Neural cell (in vitro differentiated cells): ENCODE measurements at regions not wholly inside any gene's neighbourhood (a gene's known extent, or its start where the extent isn't known, plus 50 kb on each side); places are given as distances from the start of the nearest gene placed in this dataset.

ENCODE experiments used
- H2AFZ ChIP-seq: fragments of 200-600, 300-800 bp; sonication (generic), shearing (Covaris generic); 2 replicates; pipeline ENCODE4 v1.6.0; 2014; ENCODE audit warnings: low read depth, mild to moderate bottlenecking, antibody characterized with exemption, low read length, moderate library complexity
- H3F3A ChIP-seq: fragments of 200-600 bp; shearing (Covaris generic); 2 replicates; pipeline ENCODE4 v1.6.1; 2016; ENCODE audit warnings: mild to moderate bottlenecking, moderate library complexity, mixed read lengths, antibody characterized with exemption, low read length; ENCODE audit not compliant: insufficient read depth, poor library complexity, severe bottlenecking
- H3K27ac ChIP-seq: fragments of 200-600, 300-800 bp; sonication (generic), shearing (Covaris generic); 2 replicates; pipeline ENCODE4 v1.5.1; 2014; ENCODE audit warnings: mild to moderate bottlenecking, low read length, moderate library complexity
- H3K27me3 ChIP-seq: fragments of 300-800, 200-600 bp; sonication (generic), shearing (Covaris generic); 2 replicates; pipeline ENCODE4 v1.6.0; 2014; ENCODE audit warnings: mild to moderate bottlenecking, low read depth, low read length, moderate library complexity; ENCODE audit not compliant: insufficient read depth
- H3K36me3 ChIP-seq: fragments of 300-800, 200-600 bp; sonication (generic), shearing (Covaris generic); 2 replicates; pipeline ENCODE4 v1.5.1; 2014; ENCODE audit warnings: mild to moderate bottlenecking, antibody characterized with exemption, low read length, moderate library complexity; ENCODE audit not compliant: insufficient read depth
- H3K4me2 ChIP-seq: fragments of 300-800, 200-600 bp; sonication (generic), shearing (Covaris generic); 2 replicates; pipeline ENCODE4 v1.6.0; 2014; ENCODE audit warnings: mild to moderate bottlenecking, low read length
- H3K4me3 ChIP-seq: fragments of 300-800, 200-600 bp; sonication (generic), shearing (Covaris generic); 2 replicates; pipeline ENCODE4 v1.5.1; 2014; ENCODE audit warnings: mild to moderate bottlenecking, low read length, moderate library complexity
- H3K79me2 ChIP-seq: fragments of 200-600 bp; shearing (Covaris generic); replicated peaks from 2 replicates; pipeline ENCODE4 v1.6.0; 2014; ENCODE audit warnings: mild to moderate bottlenecking, low read length, moderate library complexity; ENCODE audit not compliant: insufficient read depth
- H3K9ac ChIP-seq: fragments of 300-800, 200-600 bp; sonication (generic), shearing (Covaris generic); 2 replicates; pipeline ENCODE4 v1.6.1; 2016; ENCODE audit warnings: mild to moderate bottlenecking, low read length, mixed read lengths
- H3K9me2 ChIP-seq: fragments of 200-600 bp; shearing (Covaris generic); 2 replicates; pipeline ENCODE4 v1.6.1; 2016; ENCODE audit warnings: mild to moderate bottlenecking, low read length, mixed read lengths; ENCODE audit not compliant: insufficient read depth
- H3K9me3 ChIP-seq: fragments of 200-600, 300-800 bp; sonication (generic), shearing (Covaris generic); 2 replicates; pipeline ENCODE4 v1.6.1; 2016; ENCODE audit warnings: mild to moderate bottlenecking, mixed run types, low read length, moderate library complexity, mixed read lengths
- H4K20me1 ChIP-seq: fragments of 200-600 bp; shearing (Covaris generic); 2 replicates; pipeline ENCODE4 v1.6.1; 2016; ENCODE audit warnings: mild to moderate bottlenecking, mixed run types; ENCODE audit not compliant: insufficient read depth
- CTCF ChIP-seq: fragments of 450-650 bp; IDR thresholded peaks from 2 replicates; pipeline ENCODE4 v1.5.1; 2014; ENCODE audit warnings: antibody characterized with exemption, mild to moderate bottlenecking, moderate library complexity; ENCODE audit not compliant: poor library complexity, severe bottlenecking
- EP300 ChIP-seq: fragments of 450-650 bp; conservative IDR thresholded peaks from 2 replicates; pipeline ENCODE4 v1.6.1; 2014; ENCODE audit warnings: antibody characterized with exemption, mild to moderate bottlenecking, moderate library complexity; ENCODE audit not compliant: poor library complexity, severe bottlenecking
- EZH2 ChIP-seq: fragments of 200-600, 300-800 bp; shearing (Covaris generic), sonication (generic); IDR thresholded peaks from 2 replicates; pipeline ENCODE4 v1.6.1; 2014; ENCODE audit warnings: antibody characterized with exemption, low read length, borderline replicate concordance, mild to moderate bottlenecking; ENCODE audit not compliant: insufficient read depth, poor library complexity, severe bottlenecking
- MXI1 ChIP-seq: fragments of 450-650 bp; conservative IDR thresholded peaks from 2 replicates; pipeline ENCODE4 v1.6.1; 2014; ENCODE audit warnings: antibody characterized with exemption, mild to moderate bottlenecking; ENCODE audit not compliant: poor library complexity, severe bottlenecking
- POLR2AphosphoS5 ChIP-seq: IDR thresholded peaks from 2 replicates; pipeline ENCODE4 v1.6.1; 2012
- RAD21 ChIP-seq: fragments of 450-650 bp; conservative IDR thresholded peaks from 2 replicates; pipeline ENCODE4 v1.6.1; 2014; ENCODE audit warnings: antibody characterized with exemption, mild to moderate bottlenecking, moderate library complexity
- REST ChIP-seq: IDR thresholded peaks from 2 replicates; pipeline ENCODE4 v1.6.1; 2012; ENCODE audit warnings: borderline replicate concordance
- SMC3 ChIP-seq: fragments of 450-650 bp; conservative IDR thresholded peaks from 2 replicates; pipeline ENCODE4 v1.6.1; 2014; ENCODE audit warnings: antibody characterized with exemption, mild to moderate bottlenecking, moderate library complexity; ENCODE audit not compliant: poor library complexity
- TAF1 ChIP-seq: IDR thresholded peaks from 2 replicates; pipeline ENCODE4 v1.6.1; 2012; ENCODE audit warnings: low read depth

- no peaks in the 10 kb centered on the region for H3F3A ChIP-seq
- no peaks in the 10 kb centered on the region for H3K36me3 ChIP-seq
- no peak overlapping the region for H2AFZ ChIP-seq
- H3K4me2 ChIP-seq: no peak overlapping the region
- H3K79me2 ChIP-seq: no peaks in the 10 kb centered on the region
- no peak overlapping the region for H3K27ac ChIP-seq
- H3K4me3 ChIP-seq: no peak overlapping the region
- no peaks in the 10 kb centered on the region for H4K20me1 ChIP-seq
- H3K9me2 ChIP-seq: no peaks in the 10 kb centered on the region
- H3K9me3 ChIP-seq: no peaks in the 10 kb centered on the region
- no peaks in the 10 kb centered on the region for H3K27me3 ChIP-seq
- no peak for TF ChIP-seq REST
- no peak for TF ChIP-seq RAD21
- TF ChIP-seq EP300: no peak
- no peak for TF ChIP-seq SMC3
- no peak for TF ChIP-seq EZH2
- TF ChIP-seq TAF1: no peak
- TF ChIP-seq MXI1: no peak
- TF ChIP-seq CTCF: no peak
- TF ChIP-seq POLR2AphosphoS5: no peak
- H3K9ac ChIP-seq: no peak overlapping the region
These were observed 51.4 kb upstream of the ID3 start for GRCh38 chr1:23610677-23611076.

- H3K9ac ChIP-seq: no peak overlapping the region
- H3K79me2 ChIP-seq: no peaks in the 10 kb centered on the region
- H3K9me2 ChIP-seq: no peaks in the 10 kb centered on the region
- H3F3A ChIP-seq: no peaks in the 10 kb centered on the region
- TF ChIP-seq MXI1: no peak
- no peak overlapping the region for H3K27ac ChIP-seq
- no peaks in the 10 kb centered on the region for H4K20me1 ChIP-seq
- H3K4me3 ChIP-seq: no peak overlapping the region
- H3K4me2 ChIP-seq: no peak overlapping the region
- H3K36me3 ChIP-seq: no peaks in the 10 kb centered on the region
- no peak overlapping the region for H2AFZ ChIP-seq
- no peaks in the 10 kb centered on the region for H3K27me3 ChIP-seq
- no peaks in the 10 kb centered on the region for H3K9me3 ChIP-seq
These were observed 50.7 kb upstream of the ID3 start for GRCh38 chr1:23609971-23610370.
